ENCODE measurements at regions not wholly inside any gene's neighbourhood (a gene's known extent, or its start where the extent isn't known, plus 50 kb on each side); places are given as distances from the start of the nearest gene placed in this dataset.

DNA sequence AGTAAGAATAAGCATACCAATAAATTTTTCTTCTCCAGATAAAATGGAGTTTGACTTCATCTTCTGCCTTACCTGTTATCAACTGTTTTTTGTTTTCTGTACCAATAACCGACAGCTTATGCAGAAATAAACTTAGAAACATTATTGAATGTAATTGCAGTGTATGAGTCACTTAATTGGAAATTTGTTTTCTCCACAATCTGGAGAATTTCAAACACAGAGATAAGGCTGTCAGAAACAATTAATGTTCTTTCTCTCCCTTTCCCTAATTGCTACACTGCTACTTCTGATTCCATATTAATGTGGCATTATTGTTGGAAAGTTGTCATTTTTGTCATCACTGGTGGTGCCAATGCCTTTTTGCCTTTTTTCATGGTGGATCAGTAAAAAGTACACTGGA lies 180.3 kb downstream of the SLCO4C1 start:
- TF ChIP-seq EZH2phosphoT487 (IDR thresholded peaks at IDR 0.05; ENCODE audit: borderline replicate concordance), result no peak
- TF ChIP-seq, protein P1, sequence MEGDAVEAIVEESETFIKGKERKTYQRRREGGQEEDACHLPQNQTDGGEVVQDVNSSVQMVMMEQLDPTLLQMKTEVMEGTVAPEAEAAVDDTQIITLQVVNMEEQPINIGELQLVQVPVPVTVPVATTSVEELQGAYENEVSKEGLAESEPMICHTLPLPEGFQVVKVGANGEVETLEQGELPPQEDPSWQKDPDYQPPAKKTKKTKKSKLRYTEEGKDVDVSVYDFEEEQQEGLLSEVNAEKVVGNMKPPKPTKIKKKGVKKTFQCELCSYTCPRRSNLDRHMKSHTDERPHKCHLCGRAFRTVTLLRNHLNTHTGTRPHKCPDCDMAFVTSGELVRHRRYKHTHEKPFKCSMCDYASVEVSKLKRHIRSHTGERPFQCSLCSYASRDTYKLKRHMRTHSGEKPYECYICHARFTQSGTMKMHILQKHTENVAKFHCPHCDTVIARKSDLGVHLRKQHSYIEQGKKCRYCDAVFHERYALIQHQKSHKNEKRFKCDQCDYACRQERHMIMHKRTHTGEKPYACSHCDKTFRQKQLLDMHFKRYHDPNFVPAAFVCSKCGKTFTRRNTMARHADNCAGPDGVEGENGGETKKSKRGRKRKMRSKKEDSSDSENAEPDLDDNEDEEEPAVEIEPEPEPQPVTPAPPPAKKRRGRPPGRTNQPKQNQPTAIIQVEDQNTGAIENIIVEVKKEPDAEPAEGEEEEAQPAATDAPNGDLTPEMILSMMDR (conservative IDR thresholded peaks at IDR 0.05; ENCODE audit: low read length), result no peak
